Right lobe of liver (tissue), 6 donors: ENCODE measurements at regions not wholly inside any gene's neighbourhood (a gene's known extent, or its start where the extent isn't known, plus 50 kb on each side); places are given as distances from the start of the nearest gene placed in this dataset.

ENCODE experiments used
- ATAC-seq, 4 donors: fragments of 200-7000 bp; cut with Tn5 transposase; one replicate each; pipeline ENCODE4 v1.9.1; 2020; ENCODE audit warnings: mild to moderate bottlenecking in 4 of 4, moderate library complexity in 4 of 4
- DNase-seq, 3 donors: peaks; one replicate each; pipeline ENCODE4 v3.0.0-alpha.2; 2020
- H3K27ac ChIP-seq, 3 donors: fragments of 200-600 bp; one replicate each; pipeline ENCODE4 v1.8.0; 2022
- H3K27me3 ChIP-seq, 2 donors: fragments of 200-600 bp; one replicate each; pipeline ENCODE4 v1.8.0; 2022
- H3K36me3 ChIP-seq, 4 donors: fragments of 200-600 bp; sonication (generic) in 1 of 4; one replicate each; pipeline versions ENCODE4 v1.5.1 to v1.8.0; 2017 to 2022; ENCODE audit warnings: control low read depth in 1 of 4
- H3K4me1 ChIP-seq, 4 donors: fragments of 200-600 bp; sonication (generic) in 1 of 4; one replicate each; pipeline versions ENCODE4 v1.5.1 to v1.8.0; 2017 to 2022; ENCODE audit warnings: control low read depth in 1 of 4
- H3K4me3 ChIP-seq, 3 donors: fragments of 200-600 bp; one replicate each; pipeline ENCODE4 v1.8.0; 2022
- H3K9me3 ChIP-seq, 4 donors: fragments of 200-600 bp; sonication (generic) in 1 of 4; one replicate each; pipeline versions ENCODE4 v1.5.1 to v1.8.0; 2017 to 2022; ENCODE audit warnings: control low read depth in 1 of 4
- POLR2A ChIP-seq: fragments of 450-650 bp; IDR thresholded peaks from one replicate; pipeline ENCODE4 v1.6.1; 2017; ENCODE audit warnings: antibody characterized with exemption, mild to moderate bottlenecking
- WGBS: methylation state at CpG from one replicate; pipeline ENCODE4 v1.1.6; 2018; ENCODE audit warnings: low coverage, low lambda C conversion rate; ENCODE audit not compliant: insufficient coverage; ENCODE audit errors: missing lambda C conversion rate; 5-methylcytosine and 5-hydroxymethylcytosine counted together
- intact Hi-C, 2 donors: fragments of 100-400 bp; cut with DNase I; formaldehyde crosslinking; loops; one replicate each; pipeline versions ENCODE4 v1.11.2 to v1.14.1; 2022
- TF ChIP-seq, protein P1 (sequence below), 4 donors: fragments of 200-600 bp in 3 of 4; fragments of 450-650 bp in 1 of 4; IDR thresholded peaks; one replicate each; pipeline versions ENCODE4 v1.5.1 to v1.8.0; 2016 to 2022; ENCODE audit warnings: antibody characterized with exemption in 4 of 4, mild to moderate bottlenecking in 2 of 4
- donor health status: DM: no; HTN: yes; CAD: no.
- donor health status: DM: no; HTN: no; CAD: no.
- donor health status: DM: no; HTN: no; CAD: no.
- donor health status: DM: no; HTN: yes; CAD: no.
- donor health status: DM: no; HTN: yes; CAD: no.

DNA sequence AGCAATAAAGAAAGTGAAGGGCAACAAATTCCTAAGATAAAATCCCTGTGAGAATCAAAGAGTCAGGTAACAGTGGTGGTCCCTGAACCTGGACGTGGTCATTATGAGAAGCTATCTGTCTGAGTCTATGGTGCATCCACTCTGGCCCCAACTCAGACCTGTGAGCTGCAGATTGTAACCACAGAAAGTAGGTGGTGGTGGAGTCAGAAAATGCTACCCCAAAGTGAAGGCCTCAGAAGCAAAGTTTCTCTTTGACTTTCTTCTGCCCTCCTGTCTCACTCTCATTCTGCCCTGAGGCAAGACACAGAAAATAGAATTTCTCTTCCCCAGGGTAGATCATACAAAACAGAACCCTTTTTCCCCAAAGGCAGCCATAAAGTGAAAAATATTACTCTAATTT, 84.1 kb upstream of the NEIL3 start:
- intact Hi-C loops: no loop called here
- peaks cover 0 to 4% (median 0%) of the 10 kb centered on the region in 4 donors for H3K4me1 ChIP-seq
- 33% methylated on average over 1 of the region's 1 CpG for WGBS
- DNase-seq (no peak), ATAC-seq (no peak)
- H3K27ac ChIP-seq: no peak overlapping the region
- no peak overlapping the region for H3K4me3 ChIP-seq
- H3K27me3 ChIP-seq: no peaks in the 10 kb centered on the region
- no peaks in the 10 kb centered on the region for H3K9me3 ChIP-seq
- H3K36me3 ChIP-seq: no peaks in the 10 kb centered on the region
- no peak for TF ChIP-seq POLR2A
- TF ChIP-seq, protein P1, sequence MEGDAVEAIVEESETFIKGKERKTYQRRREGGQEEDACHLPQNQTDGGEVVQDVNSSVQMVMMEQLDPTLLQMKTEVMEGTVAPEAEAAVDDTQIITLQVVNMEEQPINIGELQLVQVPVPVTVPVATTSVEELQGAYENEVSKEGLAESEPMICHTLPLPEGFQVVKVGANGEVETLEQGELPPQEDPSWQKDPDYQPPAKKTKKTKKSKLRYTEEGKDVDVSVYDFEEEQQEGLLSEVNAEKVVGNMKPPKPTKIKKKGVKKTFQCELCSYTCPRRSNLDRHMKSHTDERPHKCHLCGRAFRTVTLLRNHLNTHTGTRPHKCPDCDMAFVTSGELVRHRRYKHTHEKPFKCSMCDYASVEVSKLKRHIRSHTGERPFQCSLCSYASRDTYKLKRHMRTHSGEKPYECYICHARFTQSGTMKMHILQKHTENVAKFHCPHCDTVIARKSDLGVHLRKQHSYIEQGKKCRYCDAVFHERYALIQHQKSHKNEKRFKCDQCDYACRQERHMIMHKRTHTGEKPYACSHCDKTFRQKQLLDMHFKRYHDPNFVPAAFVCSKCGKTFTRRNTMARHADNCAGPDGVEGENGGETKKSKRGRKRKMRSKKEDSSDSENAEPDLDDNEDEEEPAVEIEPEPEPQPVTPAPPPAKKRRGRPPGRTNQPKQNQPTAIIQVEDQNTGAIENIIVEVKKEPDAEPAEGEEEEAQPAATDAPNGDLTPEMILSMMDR (IDR thresholded peaks at IDR 0.05): no peak

DNA sequence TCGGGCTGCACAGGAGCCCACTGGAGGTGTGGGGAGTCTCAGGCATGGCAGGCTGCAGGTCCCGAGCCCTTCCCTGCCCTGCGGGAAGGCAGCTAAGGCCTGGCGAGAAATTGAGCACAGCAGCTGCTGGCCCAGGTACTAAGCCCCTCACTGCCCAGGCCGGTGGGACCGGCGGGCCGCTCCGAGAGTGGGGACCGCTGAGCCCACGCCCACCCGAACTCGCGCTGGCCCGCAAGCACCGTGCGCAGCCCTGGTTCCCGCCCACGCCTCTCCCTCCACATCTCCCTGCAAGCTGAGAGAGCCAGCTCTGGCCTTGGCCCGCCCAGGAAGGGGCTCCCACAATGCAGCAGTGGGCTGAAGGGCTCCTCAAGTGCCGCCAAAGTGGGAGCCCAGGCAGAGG, 82.0 kb upstream of the NEIL3 start:
- ATAC-seq (no peak), DNase-seq (no peak)
- no peak for TF ChIP-seq POLR2A
- TF ChIP-seq, protein P1 (IDR thresholded peaks at IDR 0.05): no peak
- intact Hi-C loops: no loop called here
- no peak overlapping the region for H3K27ac ChIP-seq
- no peaks in the 10 kb centered on the region for H3K27me3 ChIP-seq
- no peaks in the 10 kb centered on the region for H3K9me3 ChIP-seq
- no peak overlapping the region for H3K4me3 ChIP-seq
- H3K36me3 ChIP-seq: no peaks in the 10 kb centered on the region
- peaks cover 0 to 4% (median 0%) of the 10 kb centered on the region in 4 donors for H3K4me1 ChIP-seq
- WGBS: 98% methylated on average over 8 of the region's 21 CpGs

DNA sequence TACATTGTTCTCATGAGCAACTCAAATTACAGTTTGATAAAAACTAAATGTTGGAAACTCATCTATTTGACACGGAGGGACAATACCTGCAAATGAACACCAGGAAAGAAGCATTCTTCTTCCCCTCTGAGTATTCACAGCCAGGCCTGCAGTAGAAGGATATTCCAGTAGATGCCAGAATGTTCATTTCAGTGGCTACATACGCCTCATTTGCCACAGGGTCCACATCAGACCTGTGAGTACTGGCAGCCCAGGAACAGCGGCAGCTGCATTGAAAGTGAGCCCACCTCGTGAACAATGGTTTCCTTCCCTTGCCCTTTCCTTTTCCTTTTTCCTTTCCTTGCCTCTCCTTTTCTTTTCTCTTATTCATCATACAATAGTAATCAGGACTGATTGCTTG, 81.1 kb upstream of the NEIL3 start:
- no peaks in the 10 kb centered on the region for H3K9me3 ChIP-seq
- H3K27ac ChIP-seq: no peak overlapping the region
- no peaks in the 10 kb centered on the region for H3K36me3 ChIP-seq
- WGBS: 87% methylated on average over 4 of the region's 4 CpGs
- no peak overlapping the region for H3K4me3 ChIP-seq
- no peaks in the 10 kb centered on the region for H3K27me3 ChIP-seq
- ATAC-seq (no peak), DNase-seq (no peak)
- TF ChIP-seq POLR2A: no peak
- TF ChIP-seq, protein P1 (IDR thresholded peaks at IDR 0.05): no peak
- no peaks in the 10 kb centered on the region for H3K4me1 ChIP-seq
- intact Hi-C loops: no loop called here

DNA sequence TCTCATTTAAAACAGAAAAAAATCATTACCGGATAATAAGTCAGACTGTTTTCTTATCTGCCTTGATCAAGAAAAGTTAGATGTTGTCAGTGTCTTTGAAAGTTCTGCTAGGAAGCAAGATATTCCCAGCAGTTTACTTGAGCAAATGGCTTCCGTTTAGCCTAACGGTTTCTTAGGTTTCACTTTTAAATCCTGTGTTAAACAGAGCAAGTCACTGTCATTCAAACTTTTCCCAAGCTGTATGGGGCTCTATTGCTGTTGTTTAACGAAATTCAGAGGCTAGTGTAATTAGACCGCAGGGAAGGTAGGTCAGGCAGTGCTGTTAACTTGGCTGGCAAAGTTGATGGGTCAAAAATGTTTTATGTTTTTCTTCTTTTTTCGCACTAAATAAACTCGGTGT, 80.3 kb upstream of the NEIL3 start:
- H3K27me3 ChIP-seq: no peaks in the 10 kb centered on the region
- ATAC-seq (peak in 1 of 4 donors; percentile 24), DNase-seq (no peak)
- TF ChIP-seq, protein P1 (IDR thresholded peaks at IDR 0.05): no peak
- TF ChIP-seq POLR2A: no peak
- intact Hi-C loops: no loop called here
- WGBS: 39% methylated on average over 7 of the region's 7 CpGs
- H3K4me3 ChIP-seq: peak overlapping the region in 1 of 3 donors; percentile 9
- H3K36me3 ChIP-seq: no peaks in the 10 kb centered on the region
- H3K27ac ChIP-seq: no peak overlapping the region
- no peaks in the 10 kb centered on the region for H3K4me1 ChIP-seq
- no peaks in the 10 kb centered on the region for H3K9me3 ChIP-seq

DNA sequence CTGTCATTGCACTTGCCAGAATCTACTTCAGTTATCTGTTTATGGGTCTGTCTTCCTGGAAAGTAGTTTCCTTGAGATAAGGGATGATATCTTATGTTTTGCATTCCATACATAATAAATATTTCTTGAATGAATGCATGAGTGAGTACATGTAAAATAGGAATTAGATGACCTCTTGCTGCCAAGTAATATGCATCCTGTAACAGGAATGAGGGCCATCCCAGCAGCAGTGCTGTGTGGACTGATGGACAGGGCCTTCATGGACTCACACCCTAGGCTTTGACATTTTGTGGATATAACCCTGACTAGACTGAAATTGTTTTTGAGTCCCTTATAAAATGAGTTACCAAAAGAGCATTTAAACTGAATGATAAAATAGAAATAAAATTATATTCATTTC, 77.2 kb upstream of the NEIL3 start:
- Histone ChIP-seq H3K36me3 (no peaks in the 10 kb centered on the region), H3K4me1 (no peaks in the 10 kb centered on the region), H3K9me3 (no peaks in the 10 kb centered on the region), H3K27ac (no peak overlapping the region), H3K27me3 (no peaks in the 10 kb centered on the region), H3K4me3 (no peak overlapping the region)
- DNase-seq (no peak), ATAC-seq (no peak)
- TF ChIP-seq POLR2A: no peak
- TF ChIP-seq, protein P1 (IDR thresholded peaks at IDR 0.05): no peak
- intact Hi-C loops: no loop called here
